Left ventricle myocardium inferior (tissue), 1 donor: ENCODE measurements at regions not wholly inside any gene's neighbourhood (a gene's known extent, or its start where the extent isn't known, plus 50 kb on each side); places are given as distances from the start of the nearest gene placed in this dataset.

Source experiments
- DNase-seq: peaks from one replicate; pipeline ENCODE4 v3.0.0-alpha.2; 2020
- H3K27ac ChIP-seq: fragments of 200-600 bp; replicated peaks from 2 replicates; pipeline ENCODE4 v1.8.0; 2021
- H3K27me3 ChIP-seq: fragments of 200-600 bp; 2 replicates; pipeline ENCODE4 v1.8.0; 2021; ENCODE audit warnings: low read depth
- H3K36me3 ChIP-seq: fragments of 200-600 bp; 2 replicates; pipeline ENCODE4 v1.8.0; 2021
- H3K4me1 ChIP-seq: fragments of 200-600 bp; 2 replicates; pipeline ENCODE4 v1.8.0; 2021
- H3K4me3 ChIP-seq: fragments of 200-600 bp; 2 replicates; pipeline ENCODE4 v1.8.0; 2021; ENCODE audit warnings: mild to moderate bottlenecking, moderate library complexity
- H3K9me3 ChIP-seq: fragments of 200-600 bp; replicated peaks from 2 replicates; pipeline ENCODE4 v1.8.0; 2021
- CTCF ChIP-seq: fragments of 200-600 bp; IDR thresholded peaks from 2 replicates; pipeline ENCODE4 v1.8.0; 2021; ENCODE audit warnings: antibody characterized with exemption, mild to moderate bottlenecking, borderline replicate concordance
- intact Hi-C: fragments of 100-400 bp; cut with micrococcal nuclease; formaldehyde crosslinking; loops from one replicate; pipeline ENCODE4 v1.11.0; 2022
- donor health status: DM: no; HTN: yes; CAD: no; lungs with severe emphysema.

- no peak for TF ChIP-seq CTCF
- Histone ChIP-seq H3K36me3 (no peaks in the 10 kb centered on the region), H3K4me3 (no peak overlapping the region), H3K9me3 (no peaks in the 10 kb centered on the region), H3K27ac (no peak overlapping the region), H3K4me1 (no peaks in the 10 kb centered on the region), H3K27me3 (no peaks in the 10 kb centered on the region)
- no peak for DNase-seq
- intact Hi-C loops = no loop called here
These were observed 1794.0 kb upstream of the CELF4 start for GRCh38 chr18:39359636-39360035.

- TF ChIP-seq CTCF = no peak
- Histone ChIP-seq H3K4me3 (no peak overlapping the region), H3K36me3 (no peaks in the 10 kb centered on the region), H3K27me3 (no peaks in the 10 kb centered on the region), H3K4me1 (no peaks in the 10 kb centered on the region), H3K27ac (no peak overlapping the region), H3K9me3 (no peaks in the 10 kb centered on the region)
- DNase-seq = no peak
- intact Hi-C loops = no loop called here
These were observed 1785.3 kb upstream of the CELF4 start for GRCh38 chr18:39350945-39351344.

GRCh38 chr18:39349801-39350200 is 1784.2 kb upstream of the CELF4 start:
- no peaks in the 10 kb centered on the region for H3K9me3 ChIP-seq
- H3K27me3 ChIP-seq = no peaks in the 10 kb centered on the region
- intact Hi-C loops = no loop called here
- H3K36me3 ChIP-seq = no peaks in the 10 kb centered on the region
- TF ChIP-seq CTCF = no peak
- H3K27ac ChIP-seq = no peak overlapping the region
- DNase-seq = no peak
- H3K4me1 ChIP-seq = no peaks in the 10 kb centered on the region
- H3K4me3 ChIP-seq = no peak overlapping the region

- Histone ChIP-seq H3K36me3 (no peaks in the 10 kb centered on the region), H3K4me1 (no peaks in the 10 kb centered on the region), H3K27me3 (no peaks in the 10 kb centered on the region), H3K9me3 (no peaks in the 10 kb centered on the region), H3K27ac (no peak overlapping the region), H3K4me3 (no peak overlapping the region)
- no peak for TF ChIP-seq CTCF
- DNase-seq = no peak
- intact Hi-C loops = no loop called here
These were observed 1783.2 kb upstream of the CELF4 start for GRCh38 chr18:39348757-39349156.

GRCh38 chr18:39347701-39348100 is 1782.1 kb upstream of the CELF4 start:
- no peak for DNase-seq
- Histone ChIP-seq H3K27ac (no peak overlapping the region), H3K36me3 (no peaks in the 10 kb centered on the region), H3K4me3 (no peak overlapping the region), H3K4me1 (no peaks in the 10 kb centered on the region), H3K9me3 (no peaks in the 10 kb centered on the region), H3K27me3 (no peaks in the 10 kb centered on the region)
- intact Hi-C loops = no loop called here
- no peak for TF ChIP-seq CTCF

- no peak for DNase-seq
- Histone ChIP-seq H3K27me3 (no peaks in the 10 kb centered on the region), H3K9me3 (no peaks in the 10 kb centered on the region), H3K4me1 (no peaks in the 10 kb centered on the region), H3K4me3 (no peak overlapping the region), H3K36me3 (no peaks in the 10 kb centered on the region), H3K27ac (no peak overlapping the region)
- TF ChIP-seq CTCF = no peak
- intact Hi-C loops = no loop called here
These were observed 1781.3 kb upstream of the CELF4 start for GRCh38 chr18:39346916-39347315.
